GM12878 (cell line): ENCODE measurements at regions not wholly inside any gene's neighbourhood (a gene's known extent, or its start where the extent isn't known, plus 50 kb on each side); places are given as distances from the start of the nearest gene placed in this dataset.

Experiments used
- ATAC-seq: fragments of 200-7000 bp; cut with Tn5 transposase; 3 replicates; pipeline ENCODE4 v1.9.1; 2020; ENCODE audit warnings: mild to moderate bottlenecking, moderate library complexity
- BruUV-seq: library from RNA; stranded (reverse); fragments of 400-500 nt; replicated peaks from 2 replicates; lab custom pipeline; 2021; lab: Mats Ljungman, UMichigan
- CTCF ChIA-PET: fragments of 300-600 bp; sonication (Branson Sonifier 250); formaldehyde crosslinking; extraction: SDS; loops from one replicate; lab custom pipeline; 2021; ENCODE audit warnings: inconsistent platforms; lab: Yijun Ruan, JAX
- POLR2A ChIA-PET: fragments of 350-600 bp; formaldehyde crosslinking; extraction: SDS; loops from one replicate; lab custom pipeline; 2021; ENCODE audit warnings: inconsistent platforms; lab: Charles Lee
- RAD21 ChIA-PET: fragments of 300-600 bp; sonication (Branson Sonifier 250); formaldehyde crosslinking; loops from one replicate; lab custom pipeline; 2023; ENCODE audit warnings: antibody characterized with exemption; ENCODE audit not compliant: unreplicated experiment; lab: Charles Lee
- SMC1A ChIA-PET: fragments of 300-600 bp; sonication (Branson Sonifier 250); formaldehyde crosslinking; loops from one replicate; lab custom pipeline; 2023; ENCODE audit not compliant: unreplicated experiment, uncharacterized antibody; lab: Charles Lee
- DNase-seq: peaks from one replicate; pipeline ENCODE4 v3.0.0-alpha.2; 2011; ENCODE audit warnings: low read depth, low spot score
- FAIRE-seq: peaks from 3 replicates; lab custom pipeline; 2011; peaks lifted over from hg19 to GRCh38; lab: Jason Lieb, UNC
- H2AFZ ChIP-seq: 2 replicates; pipeline ENCODE4 v1.6.0; 2011; ENCODE audit warnings: low read depth, low read length, control low read depth; ENCODE audit not compliant: control insufficient read depth
- H3K27ac ChIP-seq: 2 replicates; pipeline ENCODE4 v1.5.1; 2011; ENCODE audit warnings: control low read depth; ENCODE audit not compliant: control insufficient read depth, insufficient read depth
- H3K27me3 ChIP-seq, 2 experiments: replicated peaks in 1 of 2; 2 replicates each; pipeline versions ENCODE4 v1.6.0 to v1.6.1; 2011; ENCODE audit warnings: low read length in 1 of 2; ENCODE audit not compliant: control insufficient read depth in 2 of 2, insufficient read depth in 2 of 2
- H3K36me3 ChIP-seq, 2 experiments: 2 replicates each; pipeline ENCODE4 v1.5.1; 2011; ENCODE audit warnings: low read length in 1 of 2; ENCODE audit not compliant: control insufficient read depth in 2 of 2, insufficient read depth in 2 of 2
- H3K4me1 ChIP-seq: 2 replicates; pipeline ENCODE4 v1.6.1; 2011; ENCODE audit warnings: mild to moderate bottlenecking, low read length, moderate library complexity, mixed read lengths; ENCODE audit not compliant: control insufficient read depth, insufficient read depth
- H3K4me2 ChIP-seq: 2 replicates; pipeline ENCODE4 v1.6.0; 2011; ENCODE audit warnings: control low read depth; ENCODE audit not compliant: control insufficient read depth, insufficient read depth
- H3K4me3 ChIP-seq: fragments of 200-600 bp; sonication (generic); 2 replicates; pipeline ENCODE4 v1.5.1; 2016
- H3K79me2 ChIP-seq: 2 replicates; pipeline ENCODE4 v1.6.0; 2011; ENCODE audit warnings: low read length; ENCODE audit not compliant: control insufficient read depth, insufficient read depth
- H3K9ac ChIP-seq: 2 replicates; pipeline ENCODE4 v1.8.0; 2011; ENCODE audit warnings: low read length, control low read depth, mixed read lengths; ENCODE audit not compliant: control insufficient read depth, insufficient read depth
- H3K9me3 ChIP-seq: replicated peaks from 3 replicates; pipeline ENCODE4 v1.5.1; 2011; ENCODE audit warnings: mild to moderate bottlenecking, low read length; ENCODE audit not compliant: control insufficient read depth, insufficient read depth
- H4K20me1 ChIP-seq: 2 replicates; pipeline ENCODE4 v1.6.0; 2011; ENCODE audit not compliant: control insufficient read depth, insufficient read depth
- ASH2L ChIP-seq: fragments of 300-600, 200-600 bp; sonication (generic); IDR thresholded peaks from 2 replicates; pipeline ENCODE4 v1.6.1; 2017; ENCODE audit warnings: low read depth, mild to moderate bottlenecking, borderline replicate concordance
- ATF7 ChIP-seq: fragments of 450-650 bp; IDR thresholded peaks from 2 replicates; pipeline ENCODE4 v1.6.1; 2016; ENCODE audit warnings: low read depth, mild to moderate bottlenecking
- BACH1 ChIP-seq: fragments of 450-650 bp; IDR thresholded peaks from 2 replicates; pipeline ENCODE4 v1.6.1; 2017; ENCODE audit warnings: mild to moderate bottlenecking, borderline replicate concordance
- CHD2 ChIP-seq: IDR thresholded peaks from 2 replicates; pipeline ENCODE4 v1.6.1; 2011; ENCODE audit warnings: low read depth, low read length, improper control_type of control experiment, borderline replicate concordance
- FOS ChIP-seq: IDR thresholded peaks from 3 replicates; pipeline ENCODE4 v1.6.1; 2011; ENCODE audit warnings: borderline replicate concordance; ENCODE audit not compliant: insufficient read length; ENCODE audit errors: extremely low read depth
- GABPA ChIP-seq: IDR thresholded peaks from 2 replicates; pipeline ENCODE4 v1.6.1; 2014; ENCODE audit warnings: antibody characterized with exemption, low read depth, mild to moderate bottlenecking, inconsistent platforms
- IRF4 ChIP-seq: IDR thresholded peaks from 2 replicates; pipeline ENCODE4 v1.6.1; 2011; ENCODE audit warnings: low read depth, low read length
- KDM1A ChIP-seq: fragments of 200-600 bp; sonication (generic); IDR thresholded peaks from 2 replicates; pipeline ENCODE4 v1.6.1; 2016; ENCODE audit warnings: borderline replicate concordance
- NR2C1 ChIP-seq: fragments of 450-650 bp; IDR thresholded peaks from 2 replicates; pipeline ENCODE4 v1.6.1; 2017; ENCODE audit warnings: antibody characterized with exemption, mild to moderate bottlenecking, moderate library complexity
- PAX8 ChIP-seq: fragments of 450-650 bp; IDR thresholded peaks from 2 replicates; pipeline ENCODE4 v1.6.1; 2017; ENCODE audit warnings: mild to moderate bottlenecking, moderate library complexity
- POLR2AphosphoS5 ChIP-seq: IDR thresholded peaks from 2 replicates; pipeline ENCODE4 v1.6.1; 2011; ENCODE audit warnings: mild to moderate bottlenecking, low read length, inconsistent platforms
- RELA ChIP-seq: fragments of 450-650 bp; IDR thresholded peaks from 2 replicates; pipeline ENCODE4 v1.8.0; 2014; ENCODE audit warnings: borderline replicate concordance; ENCODE audit not compliant: partially characterized antibody
- RFX5 ChIP-seq: IDR thresholded peaks from 2 replicates; pipeline ENCODE4 v1.6.1; 2011; ENCODE audit warnings: low read depth, low read length, improper control_type of control experiment
- SMC3 ChIP-seq: IDR thresholded peaks from 2 replicates; pipeline ENCODE4 v1.6.1; 2011; ENCODE audit warnings: low read length, improper control_type of control experiment, borderline replicate concordance
- TCF7 ChIP-seq: IDR thresholded peaks from 2 replicates; pipeline ENCODE4 v1.6.1; 2014; ENCODE audit warnings: antibody characterized with exemption, borderline replicate concordance
- ZBED1 ChIP-seq: IDR thresholded peaks from 2 replicates; pipeline ENCODE4 v1.6.1; 2016; ENCODE audit warnings: borderline replicate concordance
- ZNF274 ChIP-seq: IDR thresholded peaks from one replicate; pipeline ENCODE4 v1.8.0; 2011; ENCODE audit not compliant: insufficient read length, insufficient read depth
- WGBS: methylation state at CpG from one replicate; pipeline ENCODE4 v1.1.6; 2016; ENCODE audit warnings: low lambda C conversion rate; ENCODE audit not compliant: insufficient replicate concordance, insufficient coverage; ENCODE audit errors: missing lambda C conversion rate; 5-methylcytosine and 5-hydroxymethylcytosine counted together
- in situ Hi-C: fragments of 300-500 bp; cut with MboI; formaldehyde crosslinking; loops from 9 replicates; pipeline ENCODE4 v1.14.3; 2018; ENCODE audit warnings: mixed read lengths
- intact Hi-C: fragments of 100-400 bp; cut with micrococcal nuclease; formaldehyde crosslinking; loops from one replicate; pipeline ENCODE4 v1.14.2; 2022; ENCODE audit not compliant: unreplicated experiment
- TF ChIP-seq, protein P1 (sequence below): IDR thresholded peaks from 2 replicates; pipeline ENCODE4 v1.6.1; 2011; ENCODE audit warnings: mild to moderate bottlenecking, low read depth, low read length, moderate library complexity; ENCODE audit not compliant: insufficient replicate concordance
- TF ChIP-seq, protein P2 (sequence below): fragments of 450-650 bp; IDR thresholded peaks from 2 replicates; pipeline ENCODE4 v1.6.1; 2017; ENCODE audit warnings: mild to moderate bottlenecking

DNA sequence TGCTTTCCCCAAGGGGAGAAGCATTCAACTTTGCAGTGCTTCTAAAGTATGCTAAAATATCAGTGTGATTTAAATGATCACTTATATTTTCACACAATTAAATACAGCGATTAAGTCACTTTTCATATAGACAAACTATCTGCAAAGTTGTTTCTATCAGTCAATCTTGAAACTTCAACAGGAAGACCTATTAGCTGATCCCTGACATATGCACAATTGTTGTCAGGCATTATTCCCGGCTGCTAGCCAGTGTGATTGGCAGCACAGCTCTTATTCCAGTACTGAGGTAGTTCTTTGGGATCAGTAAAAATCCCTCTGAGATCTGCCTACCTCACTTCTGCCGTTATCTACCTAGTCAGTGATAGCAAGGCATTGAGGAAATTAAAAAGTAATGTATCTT lies 629.5 kb downstream of the NR4A2 start:
- H3K4me2 ChIP-seq, result no peak overlapping the region
- no peak for TF ChIP-seq NR2C1
- TF ChIP-seq FOS, result no peak
- TF ChIP-seq IRF4, result no peak
- no peak for TF ChIP-seq RELA
- no peak for TF ChIP-seq BACH1
- no peak for TF ChIP-seq RFX5
- TF ChIP-seq, protein P1, sequence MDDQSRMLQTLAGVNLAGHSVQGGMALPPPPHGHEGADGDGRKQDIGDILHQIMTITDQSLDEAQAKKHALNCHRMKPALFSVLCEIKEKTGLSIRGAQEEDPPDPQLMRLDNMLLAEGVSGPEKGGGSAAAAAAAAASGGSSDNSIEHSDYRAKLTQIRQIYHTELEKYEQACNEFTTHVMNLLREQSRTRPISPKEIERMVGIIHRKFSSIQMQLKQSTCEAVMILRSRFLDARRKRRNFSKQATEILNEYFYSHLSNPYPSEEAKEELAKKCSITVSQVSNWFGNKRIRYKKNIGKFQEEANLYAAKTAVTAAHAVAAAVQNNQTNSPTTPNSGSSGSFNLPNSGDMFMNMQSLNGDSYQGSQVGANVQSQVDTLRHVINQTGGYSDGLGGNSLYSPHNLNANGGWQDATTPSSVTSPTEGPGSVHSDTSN, result no peak
- no peak for TF ChIP-seq ZBED1
- no peak for TF ChIP-seq PAX8
- TF ChIP-seq CHD2, result no peak
- TF ChIP-seq KDM1A, result no peak
- no peak for TF ChIP-seq SMC3
- TF ChIP-seq TCF7, result no peak
- TF ChIP-seq ATF7, result no peak
- no peak for TF ChIP-seq ASH2L
- no peak for TF ChIP-seq POLR2AphosphoS5
- no peak for TF ChIP-seq ZNF274
- TF ChIP-seq, protein P2, sequence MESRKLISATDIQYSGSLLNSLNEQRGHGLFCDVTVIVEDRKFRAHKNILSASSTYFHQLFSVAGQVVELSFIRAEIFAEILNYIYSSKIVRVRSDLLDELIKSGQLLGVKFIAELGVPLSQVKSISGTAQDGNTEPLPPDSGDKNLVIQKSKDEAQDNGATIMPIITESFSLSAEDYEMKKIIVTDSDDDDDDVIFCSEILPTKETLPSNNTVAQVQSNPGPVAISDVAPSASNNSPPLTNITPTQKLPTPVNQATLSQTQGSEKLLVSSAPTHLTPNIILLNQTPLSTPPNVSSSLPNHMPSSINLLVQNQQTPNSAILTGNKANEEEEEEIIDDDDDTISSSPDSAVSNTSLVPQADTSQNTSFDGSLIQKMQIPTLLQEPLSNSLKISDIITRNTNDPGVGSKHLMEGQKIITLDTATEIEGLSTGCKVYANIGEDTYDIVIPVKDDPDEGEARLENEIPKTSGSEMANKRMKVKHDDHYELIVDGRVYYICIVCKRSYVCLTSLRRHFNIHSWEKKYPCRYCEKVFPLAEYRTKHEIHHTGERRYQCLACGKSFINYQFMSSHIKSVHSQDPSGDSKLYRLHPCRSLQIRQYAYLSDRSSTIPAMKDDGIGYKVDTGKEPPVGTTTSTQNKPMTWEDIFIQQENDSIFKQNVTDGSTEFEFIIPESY, result no peak
- TF ChIP-seq GABPA, result no peak
- H2AFZ ChIP-seq, result no peak overlapping the region
- H3K9me3 ChIP-seq, result no peaks in the 10 kb centered on the region
- ChIA-PET RAD21 (no interaction called here), SMC1A (no interaction called here), POLR2A (no interaction called here), CTCF (interaction anchor here (0.5 to 0.6 kb wide), 2 partner anchors 55 to 885 kb away, joined by 3 to 4 read pairs; no protein-coding TSS in a partner anchor)
- ATAC-seq (no peak), FAIRE-seq (no peak), DNase-seq (no peak)
- H3K27me3 ChIP-seq, result no peaks in the 10 kb centered on the region
- H3K4me3 ChIP-seq, result no peak overlapping the region
- H4K20me1 ChIP-seq, result no peaks in the 10 kb centered on the region
- in situ Hi-C loops, result no loop called here
- no peaks in the 10 kb centered on the region for H3K79me2 ChIP-seq
- H3K4me1 ChIP-seq, result no peaks in the 10 kb centered on the region
- H3K27ac ChIP-seq, result no peak overlapping the region
- H3K36me3 ChIP-seq, result no peaks in the 10 kb centered on the region
- intact Hi-C loops, result no loop called here
- H3K9ac ChIP-seq, result no peak overlapping the region
- WGBS, result 12% methylated on average over 3 of the region's 3 CpGs
- BruUV-seq, result no TSS peak
